HL-60/S4 treated with phorbol 12-myristate 13-acetate at 8.2 ng/mL for 4 days and 3 days (cell line): ENCODE measurements at regions not wholly inside any gene's neighbourhood (a gene's known extent, or its start where the extent isn't known, plus 50 kb on each side); places are given as distances from the start of the nearest gene placed in this dataset.

ENCODE experiments used
- in situ Hi-C: fragments of 300-500 bp; cut with MboI; formaldehyde crosslinking; loops from 2 replicates; pipeline ENCODE4 v1.15.0; 2022; ENCODE audit warnings: low sequenced_read_pairs

GRCh38 chr6:26149240-26149639 is 62.0 kb downstream of the HFE start:
- in situ Hi-C loops, result no loop called here

- in situ Hi-C loops, result loop anchor here (25.0 kb wide), 1 partner anchor 985 kb away; a partner anchor contains a TSS
Observed at GRCh38 chr6:26152226-26153101, 65.2 kb downstream of the HFE start.

GRCh38 chr6:26155061-26155930 is 68.1 kb downstream of the HFE start:
- in situ Hi-C loops, result loop anchor here (25.0 kb wide), 1 partner anchor 982 kb away; a partner anchor contains a TSS

- in situ Hi-C loops, result loop anchor here (25.0 kb wide), 1 partner anchor 981 kb away; a partner anchor contains a TSS
Observed at GRCh38 chr6:26156105-26156849, 69.0 kb downstream of the HFE start.

DNA sequence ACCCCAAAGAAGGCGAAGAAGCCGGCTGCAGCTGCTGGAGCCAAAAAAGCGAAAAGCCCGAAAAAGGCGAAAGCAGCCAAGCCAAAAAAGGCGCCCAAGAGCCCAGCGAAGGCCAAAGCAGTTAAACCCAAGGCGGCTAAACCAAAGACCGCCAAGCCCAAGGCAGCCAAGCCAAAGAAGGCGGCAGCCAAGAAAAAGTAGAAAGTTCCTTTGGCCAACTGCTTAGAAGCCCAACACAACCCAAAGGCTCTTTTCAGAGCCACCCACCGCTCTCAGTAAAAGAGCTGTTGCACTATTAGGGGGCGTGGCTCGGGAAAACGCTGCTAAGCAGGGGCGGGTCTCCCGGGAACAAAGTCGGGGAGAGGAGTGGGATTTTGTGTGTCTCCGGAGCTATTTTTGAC is 69.6 kb downstream of the HFE start:
- in situ Hi-C loops, result loop anchor here (25.0 kb wide), 1 partner anchor 980 kb away; a partner anchor contains a TSS

DNA sequence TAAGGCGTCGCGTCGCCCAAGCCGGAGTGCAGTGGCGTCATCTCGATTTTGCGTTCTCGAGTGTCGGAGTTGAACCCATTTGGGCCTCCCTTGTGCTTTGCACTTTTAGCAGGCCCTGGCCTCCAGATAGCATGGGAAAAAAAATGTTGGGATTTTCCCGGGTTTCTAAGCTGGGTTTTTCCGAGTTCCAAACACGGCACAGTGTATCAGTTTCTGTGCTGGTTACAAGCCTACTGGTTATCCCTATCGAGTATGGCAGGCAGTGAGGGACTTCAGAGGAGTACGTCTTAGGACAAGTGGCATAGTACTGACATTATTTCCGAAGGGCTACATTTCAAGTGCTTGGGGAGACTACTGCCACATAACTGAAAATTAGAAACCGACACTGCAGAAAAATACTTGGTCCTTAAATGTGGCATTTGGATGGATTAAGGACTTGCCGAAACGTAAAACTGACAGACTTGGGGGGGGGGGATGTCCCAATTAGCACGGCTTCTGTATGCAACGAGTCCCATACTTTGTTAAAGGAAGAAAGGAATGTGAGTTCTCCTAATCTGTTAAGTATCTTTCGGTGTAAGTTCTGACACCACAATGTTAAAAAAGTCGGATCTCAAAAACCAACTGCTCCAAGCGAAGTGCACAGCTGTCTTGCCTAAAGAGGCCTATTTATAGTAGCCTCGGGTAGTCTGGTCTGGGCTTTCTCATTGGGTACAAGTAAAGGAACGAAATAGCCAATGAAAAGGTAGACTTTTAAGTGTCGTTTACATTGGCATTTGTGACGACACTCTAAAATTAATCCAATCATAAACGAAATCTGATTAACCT is 70.2 kb downstream of the HFE start:
- in situ Hi-C loops, result loop anchor here (25.0 kb wide), 1 partner anchor 980 kb away; a partner anchor contains a TSS

- in situ Hi-C loops, result loop anchor here (25.0 kb wide), 1 partner anchor 979 kb away; a partner anchor contains a TSS
Observed at GRCh38 chr6:26158076-26158580, 70.9 kb downstream of the HFE start.

DNA sequence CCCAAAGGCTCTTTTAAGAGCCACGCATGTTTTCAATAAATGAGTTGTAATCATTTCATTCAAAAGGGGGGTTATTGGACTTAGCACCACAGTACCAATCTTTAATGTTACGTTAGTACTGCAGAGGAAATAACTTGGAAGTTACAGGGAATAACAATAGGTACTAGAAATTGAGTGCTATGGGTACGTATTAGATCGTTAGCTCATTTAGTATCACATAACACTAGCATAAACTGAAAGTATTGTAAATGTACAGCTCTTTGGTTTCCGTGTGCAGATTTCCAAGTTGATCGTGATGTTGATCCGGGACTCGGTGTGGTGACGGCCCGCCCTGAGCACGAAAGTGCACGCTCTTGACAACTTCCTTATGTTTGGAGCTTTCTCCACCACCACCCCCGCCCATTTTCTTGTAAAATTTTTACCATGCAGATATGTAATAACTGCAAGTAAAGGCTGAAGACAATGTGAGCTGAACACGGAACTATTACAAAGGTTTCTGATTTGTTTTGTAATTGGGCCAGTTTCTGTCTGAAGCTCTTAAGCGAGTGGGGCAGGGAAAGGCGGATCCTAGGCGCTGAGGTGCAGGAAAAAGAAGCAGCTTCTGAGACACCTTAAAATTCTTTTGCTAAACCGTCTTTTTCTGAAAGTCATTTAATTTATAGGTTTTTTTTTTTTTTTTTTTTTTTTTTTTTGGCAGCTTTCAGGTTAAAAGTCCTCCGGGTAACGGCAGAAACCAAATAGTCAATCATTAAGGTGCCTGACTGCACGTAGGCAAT is 71.5 kb downstream of the HFE start:
- in situ Hi-C loops, result loop anchor here (25.0 kb wide), 1 partner anchor 979 kb away; a partner anchor contains a TSS

DNA sequence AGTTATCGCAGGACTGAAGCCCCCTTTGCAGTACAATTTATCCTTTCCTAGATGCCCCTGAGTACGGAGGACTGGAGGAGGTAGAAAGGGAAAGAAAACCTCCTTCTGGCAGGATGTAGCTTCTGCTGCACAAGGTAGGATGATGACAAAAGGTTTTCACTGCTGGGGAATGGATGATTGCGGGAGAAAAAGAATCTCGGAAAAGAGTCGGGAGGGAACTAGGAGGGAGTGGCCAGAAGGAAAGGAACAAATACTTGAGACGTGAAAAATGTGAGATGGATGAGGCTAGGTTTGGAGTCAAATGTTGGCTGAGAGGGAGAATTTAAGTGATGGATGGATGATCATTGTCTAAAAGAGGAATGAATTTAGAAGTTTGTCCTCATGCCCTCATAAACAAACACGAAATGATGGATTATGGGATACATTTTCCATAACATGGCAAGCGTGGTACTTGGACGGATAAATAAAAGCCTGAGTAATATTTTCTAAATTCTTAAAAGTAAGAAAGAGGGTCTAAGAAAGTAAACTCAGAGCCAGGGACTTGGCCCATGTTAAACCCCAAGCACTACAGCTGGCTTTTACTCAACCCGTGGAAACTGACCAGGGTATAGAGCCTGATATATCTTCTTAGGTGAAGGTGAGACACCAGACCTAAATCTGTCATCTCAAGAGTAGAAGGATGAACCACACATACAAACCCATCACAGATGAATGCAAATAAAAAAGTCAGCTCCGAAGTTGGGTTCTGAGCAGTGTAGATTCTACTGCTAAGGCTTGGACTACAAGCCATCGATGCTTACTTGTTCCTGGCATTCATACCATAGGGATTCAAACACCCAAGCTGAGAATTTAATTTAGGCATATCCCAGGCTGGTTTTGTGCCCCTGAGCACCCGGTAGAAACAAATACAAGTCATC is 72.4 kb downstream of the HFE start:
- in situ Hi-C loops, result loop anchor here (25.0 kb wide), 1 partner anchor 978 kb away; a partner anchor contains a TSS

DNA sequence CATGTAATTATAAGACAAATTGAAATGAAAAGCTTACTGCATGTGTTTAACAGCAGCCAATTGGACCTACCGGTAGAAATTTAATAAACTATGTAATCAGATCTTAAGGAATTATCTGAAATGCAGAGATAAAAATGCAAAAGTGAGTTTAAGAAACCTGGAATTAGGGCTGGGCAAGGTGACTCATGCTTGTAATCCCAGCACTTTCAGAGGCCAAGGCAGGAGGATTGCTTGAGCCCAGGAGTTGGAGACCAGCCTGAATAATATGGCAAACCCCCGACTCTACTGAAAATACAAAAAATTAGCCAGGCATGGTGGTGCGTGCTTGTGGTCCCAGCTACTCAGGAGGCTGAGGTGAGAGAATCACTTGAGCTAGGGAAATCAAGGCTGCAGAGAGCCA is 74.1 kb downstream of the HFE start:
- in situ Hi-C loops, result loop anchor here (25.0 kb wide), 1 partner anchor 976 kb away; a partner anchor contains a TSS

DNA sequence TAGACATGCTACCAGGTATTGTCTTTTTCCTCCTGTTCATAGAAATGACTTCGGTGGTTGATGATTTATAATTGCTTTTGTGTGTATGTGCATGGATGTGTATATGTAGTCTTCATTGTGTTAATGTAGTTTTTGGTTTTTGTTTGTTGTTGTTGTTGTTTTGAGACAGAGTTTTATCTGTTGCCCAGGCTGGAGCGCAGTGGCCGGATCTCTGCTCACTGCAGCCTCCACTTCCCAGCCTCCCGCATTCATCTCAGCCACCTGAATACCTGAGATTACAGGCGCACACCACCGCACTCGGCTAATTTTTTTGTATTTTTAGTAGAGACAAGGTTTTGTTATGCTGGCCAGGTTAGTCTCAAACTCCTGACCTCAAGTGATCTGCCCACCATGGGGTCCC is 75.2 kb downstream of the HFE start:
- in situ Hi-C loops, result loop anchor here (25.0 kb wide), 1 partner anchor 975 kb away; a partner anchor contains a TSS

GRCh38 chr6:26163427-26164119 is 76.3 kb downstream of the HFE start:
- in situ Hi-C loops, result loop anchor here (25.0 kb wide), 1 partner anchor 974 kb away; a partner anchor contains a TSS

DNA sequence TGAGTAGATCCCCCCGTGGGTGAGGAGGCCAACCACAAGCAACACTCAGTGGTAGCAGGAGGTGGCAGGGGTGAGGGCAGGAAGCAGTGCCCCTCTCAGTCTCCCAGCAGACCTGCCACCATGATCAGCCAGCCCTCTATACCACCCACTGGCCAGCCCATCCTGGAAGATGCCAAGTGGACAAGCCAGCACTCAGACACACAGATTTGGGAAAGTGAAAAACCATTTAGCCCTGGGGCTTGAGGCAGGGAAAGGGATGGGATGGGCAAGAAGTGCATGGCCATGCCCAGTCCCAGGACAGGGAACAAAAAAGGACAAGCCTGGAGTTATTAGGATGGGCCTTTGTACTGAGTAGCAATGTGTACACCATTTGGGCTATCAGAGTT is 76.9 kb downstream of the HFE start:
- in situ Hi-C loops, result loop anchor here (25.0 kb wide), 1 partner anchor 973 kb away; a partner anchor contains a TSS

GRCh38 chr6:26165261-26165790 is 78.1 kb downstream of the HFE start:
- in situ Hi-C loops, result loop anchor here (25.0 kb wide), 1 partner anchor 972 kb away; a partner anchor contains a TSS

DNA sequence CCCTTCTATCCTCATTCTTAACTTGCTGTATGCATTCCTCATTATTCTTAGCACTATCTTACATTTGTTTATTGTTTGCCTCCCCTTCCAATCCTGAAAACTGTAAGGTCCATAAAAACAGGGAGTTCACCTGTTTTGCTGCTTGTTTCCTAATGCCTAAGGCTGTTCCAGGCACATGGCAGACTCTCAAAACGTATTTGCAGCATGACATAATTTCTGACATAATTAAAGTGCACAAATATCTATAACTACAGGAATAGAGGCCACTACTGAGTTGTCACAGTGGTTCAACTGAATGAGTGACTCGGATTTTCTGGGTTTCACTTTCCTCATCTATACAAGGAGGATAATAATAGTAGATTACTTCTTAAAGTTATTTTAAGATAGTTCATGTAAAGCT is 83.0 kb downstream of the HFE start:
- in situ Hi-C loops, result loop anchor here (25.0 kb wide), 1 partner anchor 967 kb away; a partner anchor contains a TSS
